AG09319 (cell line): ENCODE measurements at regions not wholly inside any gene's neighbourhood (a gene's known extent, or its start where the extent isn't known, plus 50 kb on each side); places are given as distances from the start of the nearest gene placed in this dataset.

ENCODE experiments used
- DNase-seq: peaks from one replicate; pipeline ENCODE4 v3.0.0-alpha.2; 2010; ENCODE audit warnings: low read depth; ENCODE audit errors: extremely low read depth
- CTCF ChIP-seq: IDR thresholded peaks from 2 replicates; pipeline ENCODE4 v1.5.1; 2011; ENCODE audit warnings: low read depth, mild to moderate bottlenecking, inconsistent platforms, low read length, moderate library complexity

- TF ChIP-seq CTCF: no peak
- no peak for DNase-seq
These were observed 608.0 kb upstream of the CDH8 start for GRCh38 chr16:62644030-62644812.

GRCh38 chr16:62642677-62643076, 606.4 kb upstream of the CDH8 start:
- TF ChIP-seq CTCF: no peak

GRCh38 chr16:62639890-62640289, 603.7 kb upstream of the CDH8 start:
- TF ChIP-seq CTCF: no peak
- DNase-seq: no peak

More at GRCh38 chr16:62642677-62643076, 606.4 kb upstream of the CDH8 start:
- DNase-seq: no peak

GRCh38 chr16:62638964-62639870, 603.0 kb upstream of the CDH8 start:
- no peak for TF ChIP-seq CTCF
- no peak for DNase-seq

GRCh38 chr16:62638324-62638911, 602.2 kb upstream of the CDH8 start:
- no peak for TF ChIP-seq CTCF
- DNase-seq: no peak

- TF ChIP-seq CTCF: no peak
- DNase-seq: no peak
These were observed 589.1 kb upstream of the CDH8 start for GRCh38 chr16:62625326-62625725.

GRCh38 chr16:62620275-62620674, 584.0 kb upstream of the CDH8 start:
- TF ChIP-seq CTCF: no peak
- no peak for DNase-seq
